HG02973 (cell line): ENCODE measurements at regions not wholly inside any gene's neighbourhood (a gene's known extent, or its start where the extent isn't known, plus 50 kb on each side); places are given as distances from the start of the nearest gene placed in this dataset.

ENCODE experiments used
- ATAC-seq: cut with Tn5 transposase; IDR thresholded peaks from one replicate; pipeline ENCODE4 v1.9.1; 2021; ENCODE audit warnings: moderate library complexity; ENCODE audit not compliant: unreplicated experiment

- ATAC-seq, result no peak
Measured at GRCh38 chrX:147827070-147827469, 84.6 kb upstream of the FMR1 start.

DNA sequence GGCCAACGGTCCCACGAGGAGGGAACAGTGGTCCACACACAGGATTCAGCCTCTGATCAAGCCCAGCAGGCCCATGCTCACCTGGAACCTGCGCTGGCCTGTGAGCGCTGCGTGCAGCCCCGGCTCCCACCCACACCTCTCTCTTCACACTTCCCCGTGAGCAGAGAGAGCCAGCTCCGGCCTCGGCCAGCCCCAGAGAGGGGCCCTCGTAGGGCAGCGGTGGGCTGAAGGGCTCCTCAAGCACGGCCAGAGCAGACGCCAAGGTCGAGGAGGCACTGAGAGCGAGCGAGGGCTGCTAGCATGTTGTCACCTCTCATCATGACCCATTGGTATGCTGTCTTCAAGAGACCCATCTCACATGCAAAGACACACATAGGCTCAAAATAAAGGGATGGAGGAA is 83.0 kb upstream of the FMR1 start:
- no peak for ATAC-seq

GRCh38 chrX:147832707-147833348 is 78.9 kb upstream of the FMR1 start:
- ATAC-seq, result peak; percentile 89

GRCh38 chrX:147838465-147839131 is 73.1 kb upstream of the FMR1 start:
- no peak for ATAC-seq

DNA sequence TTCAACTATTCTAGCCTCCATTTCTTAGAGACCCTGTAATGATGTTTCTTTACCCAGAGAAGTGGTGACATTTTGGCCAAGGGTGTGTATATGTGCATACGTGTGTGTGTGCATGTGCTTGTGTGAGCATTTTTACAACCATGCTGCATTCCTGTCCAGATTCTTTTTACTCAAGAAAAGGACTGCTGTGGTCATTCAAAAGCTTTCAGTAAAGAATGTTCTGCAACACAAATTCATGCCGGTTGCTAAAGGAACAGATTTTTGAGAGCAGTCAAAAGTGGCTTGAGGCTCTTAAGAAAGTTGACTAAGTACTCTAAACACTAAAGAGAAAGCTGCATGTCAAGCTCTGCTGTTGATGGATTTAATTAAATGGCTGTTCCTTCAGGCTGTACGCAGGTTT is 65.0 kb upstream of the FMR1 start:
- no peak for ATAC-seq

DNA sequence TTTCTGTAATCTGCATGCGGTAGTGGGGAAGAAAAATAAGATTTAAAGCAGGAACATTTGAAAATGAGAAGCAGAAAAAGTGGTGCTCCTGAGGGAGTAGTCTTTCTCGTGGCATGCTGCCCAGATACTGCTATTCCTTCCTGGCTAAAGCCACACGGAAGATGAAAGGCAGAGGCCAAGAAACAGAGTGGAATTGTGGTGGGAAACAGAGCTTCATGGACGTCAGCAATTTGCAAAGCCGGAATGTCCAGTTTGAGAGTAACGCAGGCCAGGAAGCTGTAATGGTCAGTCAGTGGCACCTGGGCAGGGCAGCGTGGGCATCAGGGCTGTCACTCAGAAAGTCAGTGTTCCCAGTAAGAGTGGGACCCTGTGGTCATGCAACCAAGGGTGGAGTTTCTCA is 63.7 kb upstream of the FMR1 start:
- no peak for ATAC-seq

DNA sequence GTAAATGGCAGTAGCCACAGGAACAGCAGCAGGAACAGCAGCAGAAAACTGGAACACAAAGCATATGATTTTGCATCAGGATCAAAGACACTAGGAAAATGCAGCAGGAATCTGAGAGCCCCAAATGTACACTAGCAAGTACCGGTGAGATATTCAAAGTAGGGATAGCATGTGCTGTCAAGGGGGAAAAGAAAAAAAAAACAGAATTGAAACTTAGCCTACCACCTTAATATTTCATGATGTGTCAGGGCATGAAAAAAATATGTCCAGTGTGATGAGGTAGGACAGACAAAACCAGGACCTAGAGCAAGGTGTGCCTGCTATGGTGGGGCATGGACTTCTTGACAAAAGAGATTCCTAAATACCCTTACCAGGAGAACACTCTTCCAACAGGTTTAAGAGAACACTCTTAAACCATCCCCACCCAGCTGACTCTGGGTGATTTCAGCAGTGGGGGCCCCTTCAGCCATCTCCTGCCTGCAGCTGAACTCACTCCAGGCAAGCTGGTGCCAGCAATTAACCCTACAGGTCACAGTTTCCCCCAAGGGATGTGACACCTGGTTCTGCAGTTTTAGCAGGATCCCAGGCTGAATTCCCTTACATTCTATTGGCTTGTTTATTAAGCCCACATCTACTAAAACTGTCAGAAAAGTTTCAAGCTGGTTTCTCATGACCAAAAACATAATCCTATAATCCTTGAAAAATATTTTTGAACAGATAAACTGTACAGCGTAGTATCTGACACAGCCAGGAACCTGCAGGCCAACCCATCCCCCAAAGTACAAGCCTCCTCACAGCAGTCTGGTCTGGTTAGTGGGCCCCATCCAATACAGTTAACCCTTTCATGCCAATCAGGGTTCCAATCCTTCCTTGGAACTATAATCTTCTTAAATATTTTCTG is 62.9 kb upstream of the FMR1 start:
- ATAC-seq, result no peak

GRCh38 chrX:147850875-147851274 is 60.8 kb upstream of the FMR1 start:
- ATAC-seq, result peak; percentile 86

DNA sequence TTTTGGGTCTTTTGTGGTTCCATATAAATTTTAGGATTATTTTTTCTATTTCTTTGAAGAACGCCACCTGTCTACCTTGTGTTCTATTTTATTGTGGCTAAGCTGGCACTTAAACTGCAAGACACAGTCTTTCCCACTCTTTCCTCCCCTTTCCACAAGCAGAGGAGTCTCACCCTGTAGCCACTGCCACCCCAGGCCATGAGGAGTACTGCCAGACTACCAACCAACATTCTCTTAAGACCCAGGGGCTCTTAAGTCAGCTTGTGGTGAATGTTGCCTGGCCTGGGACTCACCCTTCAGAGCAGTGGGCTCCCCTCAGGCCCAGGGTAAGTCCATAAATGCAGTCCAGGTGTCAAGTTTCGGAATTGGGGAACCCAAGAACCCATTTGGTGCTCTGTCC is 58.0 kb upstream of the FMR1 start:
- ATAC-seq, result no peak

DNA sequence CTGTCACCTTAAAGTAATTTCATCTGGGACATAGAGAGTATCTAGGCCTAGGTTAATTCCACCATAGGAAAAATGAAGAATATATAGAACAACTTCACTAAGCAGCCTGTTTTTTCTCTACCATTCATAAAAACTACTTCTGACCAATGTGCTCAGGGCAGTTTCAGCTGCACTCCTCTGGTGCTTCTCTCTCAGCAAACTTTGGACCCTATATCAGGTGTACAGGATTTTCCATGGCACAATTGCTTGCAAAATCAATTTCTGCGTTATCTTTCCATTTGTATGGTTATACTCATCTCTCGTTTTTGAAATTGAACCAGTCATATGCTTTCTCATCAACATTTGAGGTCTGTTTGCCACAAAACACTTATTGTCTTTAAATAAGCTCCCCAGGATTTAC is 52.1 kb upstream of the FMR1 start:
- no peak for ATAC-seq
